IMR-90 (cell line): ENCODE measurements at regions not wholly inside any gene's neighbourhood (a gene's known extent, or its start where the extent isn't known, plus 50 kb on each side); places are given as distances from the start of the nearest gene placed in this dataset.

Experiments used
- ATAC-seq: fragments of 200-7000 bp; cut with Tn5 transposase; 2 replicates; pipeline ENCODE4 v1.9.1; 2020; ENCODE audit warnings: low read depth, mild to moderate bottlenecking, moderate library complexity
- BruUV-seq: library from RNA; stranded (reverse); fragments of 400-500 nt; replicated peaks from 2 replicates; lab custom pipeline; 2021; lab: Mats Ljungman, UMichigan
- CTCF ChIA-PET: fragments of 300-600 bp; formaldehyde crosslinking; extraction: SDS; loops from one replicate; lab custom pipeline; 2021; ENCODE audit warnings: antibody characterized with exemption; lab: Yijun Ruan, JAX
- POLR2A ChIA-PET: fragments of 300-600 bp; sonication (Branson Sonifier 250); formaldehyde crosslinking; loops from one replicate; lab custom pipeline; 2022; ENCODE audit warnings: antibody characterized with exemption; ENCODE audit not compliant: unreplicated experiment; lab: Charles Lee
- DNase-seq: peaks from one replicate; pipeline ENCODE4 v3.0.0; 2013
- H2AFZ ChIP-seq: replicated peaks from 2 replicates; pipeline ENCODE3; 2013; ENCODE audit warnings: low read length, mild to moderate bottlenecking; ENCODE audit not compliant: poor library complexity
- H2AK5ac ChIP-seq: 2 replicates; pipeline ENCODE4 v1.6.1; 2013; ENCODE audit warnings: low read depth, low read length, inconsistent platforms
- H2AK9ac ChIP-seq: replicated peaks from 2 replicates; pipeline ENCODE3; 2013; ENCODE audit warnings: mild to moderate bottlenecking, low read depth, low read length, moderate library complexity; ENCODE audit not compliant: poor library complexity
- H2BK120ac ChIP-seq: 2 replicates; pipeline ENCODE4 v1.6.1; 2013; ENCODE audit warnings: low read depth, low read length, inconsistent platforms
- H2BK15ac ChIP-seq: 3 replicates; pipeline ENCODE4 v1.6.1; 2013; ENCODE audit warnings: low read depth, low read length, inconsistent platforms
- H2BK20ac ChIP-seq: 2 replicates; pipeline ENCODE4 v1.6.1; 2013; ENCODE audit warnings: low read depth, mild to moderate bottlenecking, inconsistent platforms, low read length, moderate library complexity
- H2BK5ac ChIP-seq: 2 replicates; pipeline ENCODE4 v1.6.1; 2013; ENCODE audit warnings: mild to moderate bottlenecking, low read depth, low read length, inconsistent platforms; ENCODE audit not compliant: poor library complexity, severe bottlenecking
- H3K14ac ChIP-seq: replicated peaks from 2 replicates; pipeline ENCODE4 v1.6.1; 2013; ENCODE audit warnings: low read depth, low read length, inconsistent platforms
- H3K18ac ChIP-seq: 2 replicates; pipeline ENCODE4 v1.6.1; 2013; ENCODE audit warnings: low read depth, low read length, control low read depth
- H3K23ac ChIP-seq: 2 replicates; pipeline ENCODE4 v1.6.1; 2013; ENCODE audit warnings: low read depth, low read length, inconsistent platforms
- H3K27ac ChIP-seq: 2 replicates; pipeline ENCODE4 v1.5.1; 2013; ENCODE audit warnings: mild to moderate bottlenecking, control low read depth, low read length; ENCODE audit not compliant: insufficient read depth
- H3K27me3 ChIP-seq: 2 replicates; pipeline ENCODE4 v1.6.1; 2013; ENCODE audit warnings: low read length; ENCODE audit not compliant: control insufficient read depth, insufficient read depth
- H3K36me3 ChIP-seq: 2 replicates; pipeline ENCODE4 v1.6.1; 2013; ENCODE audit warnings: low read length, mixed read lengths; ENCODE audit not compliant: control insufficient read depth, insufficient read depth
- H3K4ac ChIP-seq: 2 replicates; pipeline ENCODE4 v1.6.1; 2013; ENCODE audit warnings: low read depth, low read length, inconsistent platforms
- H3K4me1 ChIP-seq: 2 replicates; pipeline ENCODE4 v1.6.1; 2013; ENCODE audit warnings: low read length, mixed read lengths; ENCODE audit not compliant: control insufficient read depth, insufficient read depth
- H3K4me2 ChIP-seq: 2 replicates; pipeline ENCODE4 v1.6.1; 2013; ENCODE audit warnings: low read depth, mild to moderate bottlenecking, control low read depth, low read length, moderate library complexity
- H3K4me3 ChIP-seq: 2 replicates; pipeline ENCODE4 v1.5.1; 2013; ENCODE audit warnings: low read depth, mild to moderate bottlenecking, control low read depth, low read length, moderate library complexity; ENCODE audit not compliant: insufficient read depth
- H3K56ac ChIP-seq: 2 replicates; pipeline ENCODE4 v1.6.1; 2013; ENCODE audit warnings: low read length, inconsistent platforms; ENCODE audit not compliant: insufficient read depth; ENCODE audit errors: extremely low read depth
- H3K79me1 ChIP-seq, 2 experiments: 2 replicates each; pipeline ENCODE4 v1.6.1; 2013; ENCODE audit warnings: low read length in 2 of 2, inconsistent platforms in 1 of 2, low read depth in 1 of 2
- H3K9ac ChIP-seq: 2 replicates; pipeline ENCODE4 v1.6.1; 2013; ENCODE audit warnings: low read depth, low read length, control low read depth
- H3K9me1 ChIP-seq: 2 replicates; pipeline ENCODE4 v1.6.1; 2013; ENCODE audit warnings: low read length, inconsistent platforms; ENCODE audit not compliant: insufficient read depth
- H3K9me3 ChIP-seq: 2 replicates; pipeline ENCODE4 v1.6.1; 2013; ENCODE audit warnings: low read length; ENCODE audit not compliant: control insufficient read depth, insufficient read depth
- H4K20me1 ChIP-seq: 2 replicates; pipeline ENCODE4 v1.6.1; 2013; ENCODE audit warnings: low read length, inconsistent platforms; ENCODE audit not compliant: insufficient read depth
- H4K5ac ChIP-seq: 2 replicates; pipeline ENCODE4 v1.6.1; 2013; ENCODE audit warnings: mild to moderate bottlenecking, low read depth, low read length, control low read depth
- H4K8ac ChIP-seq, 2 experiments: 2 replicates each; pipeline ENCODE4 v1.6.1; 2013; ENCODE audit warnings: low read depth in 2 of 2, low read length in 2 of 2, control low read depth in 1 of 2, inconsistent platforms in 1 of 2
- H4K91ac ChIP-seq: 2 replicates; pipeline ENCODE4 v1.6.1; 2013; ENCODE audit warnings: low read depth, low read length, inconsistent platforms; ENCODE audit not compliant: insufficient read depth
- BHLHE40 ChIP-seq: fragments of 150-350 bp; IDR thresholded peaks from 2 replicates; pipeline ENCODE4 v1.6.1; 2016; ENCODE audit warnings: mild to moderate bottlenecking, low read depth, low read length
- CEBPB ChIP-seq: IDR thresholded peaks from 2 replicates; pipeline ENCODE4 v1.6.1; 2012; ENCODE audit warnings: low read depth, low read length, improper control_type of control experiment
- FOS ChIP-seq: fragments of 150-350 bp; IDR thresholded peaks from 2 replicates; pipeline ENCODE4 v1.6.1; 2016; ENCODE audit warnings: low read depth, low read length
- MAFK ChIP-seq: IDR thresholded peaks from 2 replicates; pipeline ENCODE4 v1.6.1; 2012; ENCODE audit warnings: low read depth, low read length, improper control_type of control experiment
- MXI1 ChIP-seq: IDR thresholded peaks from 2 replicates; pipeline ENCODE4 v1.6.1; 2012; ENCODE audit warnings: low read depth, mild to moderate bottlenecking, low read length, moderate library complexity, borderline replicate concordance
- NFE2L2 ChIP-seq: fragments of 150-350 bp; IDR thresholded peaks from 2 replicates; pipeline ENCODE4 v1.6.1; 2016; ENCODE audit warnings: low read depth, mild to moderate bottlenecking, low read length
- RCOR1 ChIP-seq: IDR thresholded peaks from 2 replicates; pipeline ENCODE4 v1.6.1; 2012; ENCODE audit warnings: mild to moderate bottlenecking, low read length, improper control_type of control experiment; ENCODE audit not compliant: insufficient replicate concordance
- SMC3 ChIP-seq: fragments of 150-350 bp; IDR thresholded peaks from 2 replicates; pipeline ENCODE4 v1.6.1; 2016; ENCODE audit warnings: low read depth, mild to moderate bottlenecking, antibody characterized with exemption, low read length, moderate library complexity
- WGBS, 2 experiments: methylation state at CpG; one replicate each; pipeline versions ENCODE4 v1.1.5 to v1.1.7; 2013; ENCODE audit warnings: missing lambda C conversion rate in 2 of 2; ENCODE audit not compliant: insufficient read length in 1 of 2; ENCODE audit errors: extremely low coverage in 2 of 2; 5-methylcytosine and 5-hydroxymethylcytosine counted together
- dilution Hi-C: fragments of 300-500 bp; cut with HindIII; formaldehyde crosslinking; loops from one replicate; pipeline ENCODE4 v1.14.3; 2018; ENCODE audit warnings: low sequenced_read_pairs; ENCODE audit not compliant: unreplicated experiment
- in situ Hi-C: fragments of 300-500 bp; cut with MboI; formaldehyde crosslinking; loops from 3 replicates; pipeline ENCODE4 v1.14.3; 2019; ENCODE audit warnings: low sequenced_read_pairs, inconsistent platforms, mixed read lengths
- intact Hi-C: fragments of 100-400 bp; cut with micrococcal nuclease; formaldehyde crosslinking; loops from 2 replicates; pipeline ENCODE4 v1.10.0; 2022
- TF ChIP-seq, protein P1 (sequence below): fragments of 150-350 bp; IDR thresholded peaks from 2 replicates; pipeline ENCODE4 v1.6.1; 2017; ENCODE audit warnings: mild to moderate bottlenecking, antibody characterized with exemption, low read length, low read depth

GRCh38 chr1:195773931-195774330, 834.3 kb downstream of the KCNT2 start:
- H2BK20ac ChIP-seq = no peak overlapping the region
- H3K9me1 ChIP-seq = no peaks in the 10 kb centered on the region
- H3K9ac ChIP-seq = no peak overlapping the region
- no peak overlapping the region for H2AK9ac ChIP-seq
- H2BK5ac ChIP-seq = no peak overlapping the region
- dilution Hi-C loops = no loop called here
- no peak overlapping the region for H3K14ac ChIP-seq
- H2AFZ ChIP-seq = no peak overlapping the region
- POLR2A ChIA-PET = no interaction called here
- H3K56ac ChIP-seq = no peak overlapping the region
- in situ Hi-C loops = no loop called here
- no peak for ATAC-seq
- CTCF ChIA-PET = no interaction called here
- H3K23ac ChIP-seq = no peak overlapping the region
- H2BK15ac ChIP-seq = no peak overlapping the region
- TF ChIP-seq MAFK (no peak), FOS (no peak), CEBPB (no peak), MXI1 (no peak), RCOR1 (no peak), SMC3 (no peak), NFE2L2 (no peak), BHLHE40 (no peak)
- TF ChIP-seq, protein P1, sequence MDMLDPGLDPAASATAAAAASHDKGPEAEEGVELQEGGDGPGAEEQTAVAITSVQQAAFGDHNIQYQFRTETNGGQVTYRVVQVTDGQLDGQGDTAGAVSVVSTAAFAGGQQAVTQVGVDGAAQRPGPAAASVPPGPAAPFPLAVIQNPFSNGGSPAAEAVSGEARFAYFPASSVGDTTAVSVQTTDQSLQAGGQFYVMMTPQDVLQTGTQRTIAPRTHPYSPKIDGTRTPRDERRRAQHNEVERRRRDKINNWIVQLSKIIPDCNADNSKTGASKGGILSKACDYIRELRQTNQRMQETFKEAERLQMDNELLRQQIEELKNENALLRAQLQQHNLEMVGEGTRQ = no peak
- H4K91ac ChIP-seq = no peak overlapping the region
- H4K5ac ChIP-seq = no peak overlapping the region
- H4K20me1 ChIP-seq = no peaks in the 10 kb centered on the region
- no peak overlapping the region for H2BK120ac ChIP-seq
- no peak overlapping the region for H3K4me2 ChIP-seq
- no peaks in the 10 kb centered on the region for H3K79me1 ChIP-seq
- H3K9me3 ChIP-seq = no peaks in the 10 kb centered on the region
- 100% methylated on average over 2 of the region's 3 CpGs; no CpG with 5 or more reads in 1 of the 2 experiments for WGBS, 2 experiments
- no peak for DNase-seq
- H3K4me3 ChIP-seq = no peak overlapping the region
- H3K36me3 ChIP-seq = no peaks in the 10 kb centered on the region
- no peak overlapping the region for H3K27ac ChIP-seq
- intact Hi-C loops = no loop called here
- H3K4me1 ChIP-seq = peaks cover 2% of the 10 kb centered on the region
- no TSS peak for BruUV-seq
- no peaks in the 10 kb centered on the region for H3K27me3 ChIP-seq
- no peak overlapping the region for H3K4ac ChIP-seq
- H2AK5ac ChIP-seq = no peak overlapping the region
- no peak overlapping the region for H4K8ac ChIP-seq
- H3K18ac ChIP-seq = no peak overlapping the region
